OCI-M2 (cell line): ENCODE measurements at regions not wholly inside any gene's neighbourhood (a gene's known extent, or its start where the extent isn't known, plus 50 kb on each side); places are given as distances from the start of the nearest gene placed in this dataset.

Experiments
- DNase-seq: peaks from one replicate; lab custom pipeline; 2025; ENCODE audit not compliant: unreplicated experiment; lab: John Stamatoyannopoulos, UW

- DNase-seq: no peak
These were observed 382.7 kb downstream of the SFMBT2 start for GRCh38 chr10:7027913-7028808.

DNA sequence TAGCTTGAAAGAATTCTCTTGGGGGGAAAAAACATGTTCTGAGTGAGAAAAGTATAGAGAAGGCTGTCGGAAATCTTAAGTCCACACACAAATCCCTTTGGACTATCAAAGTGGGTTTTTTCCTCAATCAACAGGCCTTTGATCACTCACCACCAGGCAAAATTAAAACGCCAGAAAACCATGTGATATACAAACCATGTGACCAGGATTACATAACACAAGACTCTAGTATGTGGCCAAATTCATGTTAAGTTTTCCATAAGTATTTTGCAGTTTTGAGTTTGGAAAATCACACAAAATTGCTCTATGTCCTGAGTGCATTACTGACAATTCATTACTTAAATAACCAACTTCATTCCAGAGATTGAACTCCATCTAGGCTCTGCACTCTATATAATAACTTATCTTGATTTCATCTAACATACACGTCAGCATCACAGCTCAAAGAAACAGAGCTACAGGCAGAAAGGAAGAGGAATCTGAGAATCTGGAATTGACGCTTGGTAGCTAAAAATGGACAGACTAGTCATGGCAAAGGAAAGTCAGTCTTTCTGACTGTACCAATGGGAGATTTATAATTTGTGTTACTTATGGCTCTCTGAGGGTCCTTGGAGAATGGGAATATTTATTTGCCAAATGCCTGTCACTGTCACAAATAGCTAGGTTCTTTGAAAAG, 383.5 kb downstream of the SFMBT2 start:
- DNase-seq: no peak

DNA sequence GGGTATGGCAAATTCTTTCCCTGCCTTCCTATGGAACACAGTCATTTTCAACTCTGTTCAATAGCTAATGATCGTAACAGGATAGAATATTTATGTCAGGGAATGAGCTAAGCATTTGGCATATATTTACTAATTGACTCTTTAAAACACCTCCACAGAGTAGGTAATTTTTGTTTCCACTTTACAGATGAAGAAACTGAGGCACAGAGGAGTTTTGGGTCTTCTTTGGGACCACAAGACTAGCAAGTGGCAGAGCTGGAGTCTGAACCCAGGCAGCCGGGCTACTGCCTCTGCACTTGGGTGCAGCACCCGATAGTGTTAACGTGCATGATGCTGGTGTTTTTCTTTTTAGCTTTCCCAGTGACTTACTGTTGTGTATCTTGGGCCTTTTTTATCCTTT, 384.0 kb downstream of the SFMBT2 start:
- DNase-seq: no peak

DNA sequence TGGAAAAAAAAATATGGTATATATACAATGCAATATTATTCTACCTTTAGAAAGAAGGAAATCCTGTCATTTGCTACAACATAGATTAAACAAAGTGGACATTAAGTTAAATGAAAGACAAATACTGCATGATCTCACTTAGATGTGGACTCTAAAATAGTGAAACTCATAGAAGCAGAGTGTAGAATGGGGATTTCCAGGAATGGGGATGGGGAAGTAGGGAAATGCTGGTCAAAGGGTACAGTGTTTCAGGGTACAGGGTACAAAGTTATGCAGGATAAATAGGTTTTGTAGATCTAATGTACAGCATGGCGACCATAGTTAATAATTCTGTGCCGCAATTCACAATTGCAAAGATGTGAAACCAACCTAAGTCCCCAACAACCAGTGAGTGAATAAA, 385.5 kb downstream of the SFMBT2 start:
- no peak for DNase-seq

DNA sequence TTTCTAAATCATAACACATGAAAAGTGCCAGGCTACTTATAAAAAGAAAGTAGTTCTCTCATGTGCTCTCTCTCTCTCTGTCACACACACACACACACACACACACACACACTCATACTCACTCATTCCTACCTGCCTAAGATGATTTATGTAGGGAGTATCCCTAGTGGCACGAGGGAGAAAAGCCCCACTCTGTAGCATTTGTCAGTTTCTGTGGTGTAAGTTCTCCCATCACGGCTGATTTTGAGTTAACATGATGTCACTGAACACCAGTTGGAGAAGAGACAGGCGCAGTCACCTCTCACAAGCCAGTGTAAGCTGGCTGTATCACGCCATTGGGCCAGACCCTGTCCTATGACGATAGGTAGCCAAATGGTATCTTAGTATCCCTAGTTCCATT, 395.4 kb downstream of the SFMBT2 start:
- no peak for DNase-seq

DNA sequence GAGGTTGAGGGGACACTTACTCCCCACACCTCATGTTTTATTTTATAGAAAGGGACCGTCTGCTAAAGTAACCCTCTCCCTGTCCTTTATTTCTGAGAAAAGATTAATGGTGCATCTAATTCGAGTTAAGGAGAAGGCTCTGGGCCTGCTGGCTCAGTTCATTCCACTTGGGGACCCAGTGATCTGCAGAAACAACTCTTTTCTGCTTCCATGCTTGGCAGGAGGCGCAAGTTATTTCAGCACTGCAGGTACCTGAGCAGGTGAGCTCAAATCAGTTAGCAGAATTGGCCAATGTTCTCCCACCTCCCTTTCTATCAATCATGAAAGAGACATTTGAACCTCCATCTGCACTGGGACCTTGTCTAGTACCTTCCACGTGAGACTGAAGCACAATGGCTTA, 396.1 kb downstream of the SFMBT2 start:
- DNase-seq: no peak

DNA sequence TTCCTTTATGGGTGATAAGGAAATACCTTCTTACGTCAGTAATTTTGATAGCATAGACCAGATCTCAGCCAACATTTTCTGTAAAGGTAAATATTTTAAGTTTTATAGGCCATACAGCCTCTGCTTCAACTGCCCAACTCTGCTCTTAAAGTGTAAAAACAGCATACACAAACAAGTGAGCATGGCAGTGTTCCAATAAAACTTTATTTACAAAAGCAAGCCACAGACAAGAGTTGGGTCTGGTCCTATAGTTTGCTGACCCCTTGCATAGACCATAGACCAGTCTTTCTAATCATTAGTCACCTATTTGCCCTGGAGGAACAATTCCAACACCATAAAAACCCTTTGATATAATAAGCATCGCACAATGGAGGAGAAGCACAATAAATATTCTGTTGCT, 398.8 kb downstream of the SFMBT2 start:
- DNase-seq: no peak

DNA sequence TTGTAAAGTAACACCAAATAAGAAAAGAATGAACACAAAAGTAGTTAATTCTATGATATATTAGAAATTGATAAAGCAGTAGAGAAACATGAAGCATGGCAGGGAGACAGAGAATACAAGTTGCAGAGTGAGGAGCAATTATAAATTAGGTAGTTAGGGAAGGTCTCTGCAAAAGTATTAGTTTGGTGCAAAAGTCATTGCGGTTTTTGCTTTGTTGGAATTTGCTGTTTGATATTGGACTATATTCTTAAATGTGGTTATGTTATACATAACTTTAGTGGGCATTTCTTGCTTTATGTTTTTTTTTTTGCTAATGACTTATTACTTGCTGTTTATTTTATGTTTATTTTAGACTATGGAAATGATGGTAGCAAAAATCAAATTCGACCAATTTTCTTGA, 402.2 kb downstream of the SFMBT2 start:
- no peak for DNase-seq

GRCh38 chr10:7007600-7008190, 403.1 kb downstream of the SFMBT2 start:
- no peak for DNase-seq

- DNase-seq: no peak
These were observed 404.3 kb downstream of the SFMBT2 start for GRCh38 chr10:7006566-7006965.

- no peak for DNase-seq
These were observed 406.9 kb downstream of the SFMBT2 start for GRCh38 chr10:7003831-7004395.

DNA sequence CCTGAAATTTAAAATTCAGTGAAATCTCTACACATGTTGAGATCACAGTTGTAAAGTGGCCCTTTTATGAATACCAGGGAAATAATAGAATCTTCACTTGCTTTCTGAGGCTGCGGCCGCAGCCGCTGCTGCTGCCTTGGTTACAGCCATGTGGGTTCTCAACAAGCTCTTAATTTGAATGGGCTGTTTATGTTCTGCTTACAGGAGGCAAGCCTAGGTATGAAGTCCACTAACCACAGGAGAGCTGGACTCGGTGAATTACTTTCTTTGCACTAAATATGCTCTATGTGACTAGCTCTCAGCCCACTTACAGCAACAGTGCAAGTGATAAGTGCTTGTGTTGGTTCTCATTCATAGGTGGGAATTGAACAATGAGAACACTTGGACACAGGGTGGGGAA, 410.8 kb downstream of the SFMBT2 start:
- DNase-seq: no peak

DNA sequence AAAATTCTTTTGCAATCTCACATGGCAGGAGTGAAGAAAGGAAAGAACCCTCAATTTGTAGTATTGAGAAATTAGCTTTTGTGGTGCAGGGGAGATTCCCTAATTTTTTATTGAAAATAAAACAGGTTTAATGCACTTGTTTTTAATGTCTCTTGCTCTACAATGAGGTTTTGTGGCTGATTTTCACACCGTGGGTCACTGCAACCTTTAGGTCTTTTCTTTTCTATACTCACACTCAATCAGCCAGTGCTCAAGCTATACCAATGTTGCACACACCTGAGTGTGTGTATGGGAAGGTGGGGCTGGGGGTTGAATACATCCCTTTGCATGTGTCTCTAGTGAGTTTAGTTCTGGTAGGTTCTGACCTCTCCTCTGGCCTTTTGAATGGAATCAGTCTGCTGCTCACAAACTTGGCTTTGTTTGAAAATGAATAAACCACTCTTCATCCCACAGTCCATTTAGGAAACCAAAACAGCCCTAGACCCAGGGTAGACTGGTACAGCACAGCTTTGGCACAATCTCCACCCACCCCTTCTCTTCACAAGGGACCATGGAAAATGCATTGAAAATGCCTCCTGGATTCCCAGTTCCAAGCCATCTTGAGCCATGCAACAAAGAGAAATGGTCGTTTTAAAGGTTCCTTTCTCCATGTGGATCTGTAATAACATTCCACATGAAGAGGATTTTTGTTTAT, 411.5 kb downstream of the SFMBT2 start:
- no peak for DNase-seq

DNA sequence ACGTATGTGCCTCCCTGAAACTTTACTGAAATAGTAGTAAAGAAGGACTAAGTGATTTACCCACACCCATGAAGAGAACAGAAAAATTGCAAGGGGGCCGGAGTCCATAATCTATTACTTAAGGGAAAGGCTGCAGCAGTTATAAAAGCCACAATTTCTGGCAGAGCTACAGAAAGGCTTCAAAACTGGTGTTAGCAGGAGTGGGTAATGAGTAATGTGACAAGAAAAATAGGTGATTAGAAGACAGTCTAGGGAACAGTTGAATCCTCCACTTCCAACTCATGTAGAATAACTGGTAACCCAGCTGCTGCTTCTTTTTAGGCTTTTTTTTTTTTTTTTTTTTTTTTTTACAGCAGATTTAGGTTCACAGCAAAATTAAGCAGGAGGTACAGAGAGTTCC, 413.3 kb downstream of the SFMBT2 start:
- DNase-seq: no peak

DNA sequence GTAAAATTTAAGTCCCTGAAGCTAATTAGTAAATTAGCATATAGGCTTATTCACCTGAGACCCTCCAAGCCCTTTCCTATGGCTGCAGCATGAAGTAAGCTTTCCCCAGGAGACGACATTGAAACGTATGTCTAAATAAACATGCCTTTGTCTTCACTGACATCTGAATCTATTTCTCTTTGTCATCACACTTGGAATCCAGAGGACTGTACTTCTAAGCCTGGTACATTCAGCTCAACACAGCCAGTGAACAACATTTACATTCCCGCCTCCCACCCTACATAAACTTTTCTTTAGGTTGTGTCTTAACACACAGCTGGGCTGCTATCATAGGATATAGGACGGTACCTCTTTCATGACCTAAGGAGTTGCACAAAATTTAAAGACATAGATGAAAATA, 414.4 kb downstream of the SFMBT2 start:
- no peak for DNase-seq

- no peak for DNase-seq
These were observed 415.0 kb downstream of the SFMBT2 start for GRCh38 chr10:6995831-6996230.

DNA sequence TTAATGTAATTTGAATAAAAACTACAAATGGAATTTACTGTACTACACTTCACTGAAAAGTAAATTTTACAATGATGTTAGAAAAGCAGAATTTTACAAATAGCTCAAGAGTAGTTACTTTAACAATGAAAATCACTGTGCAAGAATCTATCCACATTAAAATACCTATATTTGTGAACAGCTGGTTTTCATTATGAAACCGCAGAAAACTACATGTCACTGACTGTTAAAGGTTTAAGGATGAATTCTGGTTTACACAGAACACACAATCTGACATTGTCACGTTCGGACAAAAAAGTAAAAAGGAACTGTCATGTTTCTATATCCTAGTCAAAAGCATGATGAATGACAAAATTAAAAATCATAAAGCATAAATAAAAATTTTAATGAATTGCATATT, 415.3 kb upstream of the PRKCQ start:
- DNase-seq: no peak

- DNase-seq: no peak
These were observed 410.8 kb upstream of the PRKCQ start for GRCh38 chr10:6990891-6991290.

GRCh38 chr10:6988654-6989053, 408.6 kb upstream of the PRKCQ start:
- DNase-seq: no peak

DNA sequence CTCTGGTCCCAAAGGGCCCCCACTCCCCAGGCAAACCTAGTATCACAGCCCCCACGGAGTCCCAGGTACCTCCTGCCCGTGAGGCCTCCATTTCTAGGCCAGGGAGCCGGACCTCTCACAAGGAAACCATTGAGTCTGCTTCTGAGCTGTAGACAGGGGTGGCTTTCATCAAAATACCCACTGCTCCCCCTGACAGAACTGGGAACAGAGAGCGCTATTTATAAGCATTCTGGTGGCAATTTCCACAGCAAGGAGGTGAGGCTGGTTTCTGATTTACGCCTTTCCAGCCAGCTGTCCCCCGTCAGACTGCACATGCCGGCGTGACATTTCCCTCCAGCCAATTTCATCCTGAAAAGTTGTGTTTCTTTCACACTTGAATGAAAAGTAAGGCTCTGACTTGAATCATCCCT, 407.5 kb upstream of the PRKCQ start:
- DNase-seq: no peak

DNA sequence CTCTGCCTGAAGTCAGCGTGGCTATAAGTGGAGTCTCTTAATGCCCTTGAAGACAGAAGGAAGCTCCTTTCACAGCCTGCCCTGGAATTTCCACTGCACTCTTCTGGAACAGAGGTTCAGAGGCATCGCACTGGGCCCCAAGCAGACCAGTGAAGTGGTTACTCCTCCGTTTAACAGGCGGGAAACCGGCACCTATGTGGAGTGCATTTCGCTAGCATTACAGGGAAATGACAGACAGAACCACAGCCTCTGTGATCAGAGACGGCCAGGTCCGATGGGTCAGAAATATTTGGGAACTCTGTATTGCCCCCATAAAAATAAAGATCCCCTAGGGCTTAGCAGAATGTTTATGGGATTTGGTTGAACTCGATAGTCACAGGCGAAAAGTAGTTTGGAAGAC, 406.9 kb upstream of the PRKCQ start:
- DNase-seq: no peak
